ENCODE measurements at regions not wholly inside any gene's neighbourhood (a gene's known extent, or its start where the extent isn't known, plus 50 kb on each side); places are given as distances from the start of the nearest gene placed in this dataset.
A peak's percentile ranks its signal among the peaks of the same experiment; 100 is the strongest.

DNA sequence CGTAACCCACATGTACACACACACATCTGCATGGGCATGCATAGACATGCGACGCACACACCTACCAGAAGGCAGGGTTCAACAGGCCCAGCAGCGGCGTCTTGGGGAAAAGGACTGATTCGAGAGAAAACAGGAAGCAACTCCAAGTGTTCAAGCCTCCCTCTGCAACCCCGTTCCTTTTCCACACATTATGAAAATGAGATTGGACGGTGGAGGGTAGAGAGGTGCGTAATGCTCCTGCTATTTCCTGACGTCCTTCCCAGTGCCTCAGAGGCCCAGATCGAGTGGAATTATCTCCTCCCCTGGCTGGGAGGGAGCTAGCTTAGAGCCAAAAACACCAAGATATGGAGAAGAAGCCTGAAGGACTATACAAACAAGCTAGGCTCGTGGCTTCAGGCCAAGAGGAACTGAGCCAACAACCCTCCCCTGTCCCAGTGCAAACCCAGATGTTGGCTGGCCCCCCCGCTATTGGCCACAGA is 289.2 kb downstream of the MN1 start:
- 34 to 47% (median 40%) methylated on average over 13 of the region's 13 CpGs for WGBS, 3 donors
- Histone ChIP-seq H3K4me3 (ENCODE audit: low read depth in 1 of 3, low read length in 3 of 3) (no peak overlapping the region), H3K4me1 (ENCODE audit: control insufficient read depth in 3 of 3, insufficient read depth in 2 of 3, low read depth in 1 of 3, low read length in 2 of 3) (no peaks in the 10 kb centered on the region), H3K9me3 (ENCODE audit: control insufficient read depth in 2 of 2, insufficient read depth in 1 of 2, low read depth in 1 of 2, low read length in 1 of 2) (peaks cover 0 to 6% of the 10 kb centered on the region in 2 donors), H3K27ac (ENCODE audit: low read depth in 1 of 3, low read length in 2 of 3) (peak overlapping the region in 2 of 3 donors; percentile 13 to 65), H3K27me3 (ENCODE audit: control insufficient read depth in 3 of 3, insufficient read depth in 3 of 3, low read length in 3 of 3) (peaks cover 0 to 3% (median 0%) of the 10 kb centered on the region in 3 donors), H3K36me3 (ENCODE audit: control insufficient read depth in 3 of 3, insufficient read depth in 2 of 3, low read depth in 1 of 3, low read length in 3 of 3) (no peaks in the 10 kb centered on the region)
- FAIRE-seq, result no peak
- peak; percentile 4 to 33 for DNase-seq

DNA sequence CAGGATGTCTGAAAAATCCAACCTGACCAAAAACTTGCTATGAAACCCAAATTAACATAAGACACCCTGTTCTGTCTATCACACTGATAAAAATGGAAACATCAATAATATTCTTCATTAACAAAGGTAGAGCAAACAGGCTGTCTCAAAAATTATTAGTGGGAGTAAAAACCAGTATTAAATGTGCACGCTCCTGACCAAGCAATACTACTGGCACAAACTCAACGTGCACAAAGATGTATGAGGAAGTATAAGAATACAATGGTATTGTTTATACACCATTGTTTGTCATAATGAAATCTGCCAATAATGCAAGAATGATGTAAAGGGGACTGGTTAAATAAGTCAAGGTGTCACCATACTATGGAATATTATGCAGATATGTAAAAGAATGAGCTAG is 288.5 kb downstream of the MN1 start:
- DNase-seq (no peak), FAIRE-seq (no peak)
- Histone ChIP-seq H3K27me3 (ENCODE audit: control insufficient read depth in 3 of 3, insufficient read depth in 3 of 3, low read length in 3 of 3) (peaks cover 0 to 3% (median 0%) of the 10 kb centered on the region in 3 donors), H3K27ac (ENCODE audit: low read depth in 1 of 3, low read length in 2 of 3) (no peak overlapping the region), H3K4me3 (ENCODE audit: low read depth in 1 of 3, low read length in 3 of 3) (no peak overlapping the region), H3K4me1 (ENCODE audit: control insufficient read depth in 3 of 3, insufficient read depth in 2 of 3, low read depth in 1 of 3, low read length in 2 of 3) (no peaks in the 10 kb centered on the region), H3K36me3 (ENCODE audit: control insufficient read depth in 3 of 3, insufficient read depth in 2 of 3, low read depth in 1 of 3, low read length in 3 of 3) (no peaks in the 10 kb centered on the region), H3K9me3 (ENCODE audit: control insufficient read depth in 2 of 2, insufficient read depth in 1 of 2, low read depth in 1 of 2, low read length in 1 of 2) (peaks cover 0 to 6% of the 10 kb centered on the region in 2 donors)
- WGBS, 3 donors, result 38 to 47% (median 44%) methylated on average over 2 of the region's 2 CpGs

DNA sequence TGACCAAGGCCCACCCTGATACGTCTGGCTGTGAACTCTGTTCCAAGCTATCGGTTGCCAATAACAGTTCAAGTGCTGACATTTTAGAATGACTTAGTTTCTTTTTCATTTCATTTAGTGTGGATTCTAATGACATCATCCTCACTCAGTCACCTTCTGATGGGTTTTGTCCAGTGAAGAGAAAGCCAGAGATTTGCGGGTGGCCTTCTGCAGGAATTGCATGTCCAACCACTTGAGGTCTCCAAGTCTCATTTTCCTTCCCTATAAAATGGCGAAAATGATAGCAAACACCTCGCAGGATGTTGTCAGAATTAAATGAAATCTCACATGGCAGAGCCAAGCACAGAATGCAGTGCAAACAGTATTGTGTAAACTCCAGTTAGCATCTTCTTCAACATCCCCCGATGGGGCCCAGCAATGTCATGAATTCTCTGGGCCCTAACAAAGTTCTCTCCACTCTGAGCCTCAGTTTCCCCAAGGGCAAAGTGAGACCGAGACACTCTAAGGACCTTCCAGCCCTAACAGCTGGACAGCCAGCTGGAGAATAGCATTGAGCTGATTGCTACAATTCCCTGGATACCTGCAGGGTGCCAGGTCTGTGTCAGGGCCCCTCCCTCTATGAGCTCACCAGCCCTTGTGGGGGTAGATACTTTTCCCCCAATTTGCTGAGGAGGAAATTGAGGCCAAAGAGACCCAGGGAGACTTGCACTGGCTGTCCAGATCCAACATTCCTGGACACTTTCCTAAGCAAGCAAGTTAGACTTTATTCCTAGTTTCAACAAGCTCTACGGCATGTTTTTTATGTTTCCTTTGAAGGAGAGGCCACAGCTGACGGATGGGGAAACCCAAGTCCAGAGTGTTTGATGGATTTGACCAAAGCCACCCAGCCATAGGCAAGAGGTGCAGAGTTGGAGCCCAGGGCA is 286.7 kb downstream of the MN1 start:
- Histone ChIP-seq H3K9me3 (ENCODE audit: control insufficient read depth in 2 of 2, insufficient read depth in 1 of 2, low read depth in 1 of 2, low read length in 1 of 2) (no peaks in the 10 kb centered on the region), H3K4me3 (ENCODE audit: low read depth in 1 of 3, low read length in 3 of 3) (no peak overlapping the region), H3K27me3 (ENCODE audit: control insufficient read depth in 3 of 3, insufficient read depth in 3 of 3, low read length in 3 of 3) (peaks cover 0 to 3% (median 0%) of the 10 kb centered on the region in 3 donors), H3K36me3 (ENCODE audit: control insufficient read depth in 3 of 3, insufficient read depth in 2 of 3, low read depth in 1 of 3, low read length in 3 of 3) (no peaks in the 10 kb centered on the region), H3K27ac (ENCODE audit: low read depth in 1 of 3, low read length in 2 of 3) (no peak overlapping the region), H3K4me1 (ENCODE audit: control insufficient read depth in 3 of 3, insufficient read depth in 2 of 3, low read depth in 1 of 3, low read length in 2 of 3) (no peaks in the 10 kb centered on the region)
- 70 to 79% (median 71%) methylated on average over 9 of the region's 9 CpGs for WGBS, 3 donors
- FAIRE-seq (no peak), DNase-seq (no peak)

DNA sequence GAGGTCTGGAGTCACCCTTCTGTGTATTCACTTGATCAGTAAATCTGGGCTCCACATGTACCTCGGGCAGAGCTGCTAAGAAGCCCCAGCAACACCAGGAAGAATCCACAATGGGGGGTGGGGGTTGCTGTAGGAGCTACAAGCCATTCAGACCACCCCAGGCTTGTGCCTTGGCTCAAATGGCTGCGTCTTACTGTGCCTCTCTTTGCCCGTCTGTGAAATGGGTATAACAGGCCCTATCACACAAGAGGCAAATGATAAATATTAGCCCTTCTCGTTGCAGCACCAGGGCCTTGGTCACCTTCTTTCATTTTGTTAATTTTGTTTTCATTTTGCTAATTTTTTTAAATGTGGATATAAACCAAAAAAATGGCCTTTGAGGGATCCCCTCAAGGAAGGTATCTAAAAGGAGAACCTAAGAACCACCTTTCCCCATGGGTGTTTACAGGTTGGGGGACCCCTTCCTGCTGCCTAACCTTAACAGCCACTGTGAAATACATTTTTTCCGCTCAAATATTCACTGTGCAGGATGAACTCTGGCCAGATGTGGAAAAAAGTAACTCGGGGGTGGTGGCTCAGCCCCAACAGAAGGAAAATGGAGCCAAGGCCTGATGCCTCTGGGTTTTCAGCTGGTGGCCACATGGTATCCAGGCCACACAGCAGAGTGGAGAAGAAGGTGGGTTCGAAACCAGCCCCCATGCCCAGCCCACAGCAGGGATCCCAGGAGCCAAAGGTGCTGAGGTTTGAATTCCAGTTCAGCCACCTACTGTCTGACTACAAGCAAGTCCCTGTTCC is 284.0 kb downstream of the MN1 start:
- Histone ChIP-seq H3K4me3 (ENCODE audit: low read depth in 1 of 3, low read length in 3 of 3) (no peak overlapping the region), H3K4me1 (ENCODE audit: control insufficient read depth in 3 of 3, insufficient read depth in 2 of 3, low read depth in 1 of 3, low read length in 2 of 3) (no peaks in the 10 kb centered on the region), H3K27ac (ENCODE audit: low read depth in 1 of 3, low read length in 2 of 3) (no peak overlapping the region), H3K9me3 (ENCODE audit: control insufficient read depth in 2 of 2, insufficient read depth in 1 of 2, low read depth in 1 of 2, low read length in 1 of 2) (no peaks in the 10 kb centered on the region), H3K27me3 (ENCODE audit: control insufficient read depth in 3 of 3, insufficient read depth in 3 of 3, low read length in 3 of 3) (no peaks in the 10 kb centered on the region), H3K36me3 (ENCODE audit: control insufficient read depth in 3 of 3, insufficient read depth in 2 of 3, low read depth in 1 of 3, low read length in 3 of 3) (peaks cover 0 to 2% (median 0%) of the 10 kb centered on the region in 3 donors)
- DNase-seq, result no peak
- WGBS, 3 donors, result 72 to 77% (median 75%) methylated on average over 7 of the region's 7 CpGs
- FAIRE-seq, result no peak

DNA sequence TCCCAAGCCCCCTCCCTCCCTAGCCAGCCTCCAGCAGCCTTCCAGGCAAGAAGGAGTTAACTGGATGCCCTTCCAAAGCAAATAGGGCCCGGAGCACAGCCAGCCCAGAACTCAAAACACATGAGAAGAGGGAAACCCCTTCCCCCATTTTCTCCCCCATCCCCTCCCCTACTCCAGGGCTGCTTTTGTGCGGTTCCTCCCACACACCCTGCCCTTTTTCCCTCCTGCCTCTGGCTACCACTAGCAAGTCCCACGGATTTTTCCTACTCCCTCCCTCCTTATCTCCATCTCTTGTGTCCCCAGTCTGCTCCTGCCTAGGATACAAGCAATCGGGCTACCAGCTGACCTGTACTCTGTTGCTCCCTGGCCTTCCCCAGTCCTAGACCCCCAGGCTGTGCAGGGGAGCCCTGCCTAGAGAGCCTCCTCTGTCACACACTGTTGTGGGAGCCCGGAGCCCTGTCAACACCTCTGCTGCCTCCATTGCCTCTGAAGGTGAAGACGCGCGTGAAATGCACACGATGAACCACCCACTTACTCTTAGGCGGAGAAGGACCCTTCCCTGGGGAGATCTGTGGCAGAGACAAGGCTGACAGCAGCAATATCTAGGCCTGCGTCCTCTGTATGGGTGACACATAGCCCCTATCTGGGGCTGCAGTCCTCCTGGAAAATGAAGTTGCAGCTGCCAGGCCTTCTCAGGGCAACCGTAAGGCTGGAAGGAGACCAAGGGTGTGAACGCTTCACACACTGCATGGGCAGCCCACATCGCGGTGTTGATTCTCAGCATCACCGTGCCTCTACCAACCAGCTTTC is 282.8 kb downstream of the MN1 start:
- no peak overlapping the region for H3K27ac ChIP-seq (ENCODE audit: low read depth in 1 of 3, low read length in 2 of 3)
- no peaks in the 10 kb centered on the region for H3K27me3 ChIP-seq (ENCODE audit: control insufficient read depth in 3 of 3, insufficient read depth in 3 of 3, low read length in 3 of 3)
- DNase-seq (no peak), FAIRE-seq (no peak)
- peaks cover 0 to 2% (median 0%) of the 10 kb centered on the region in 3 donors for H3K36me3 ChIP-seq (ENCODE audit: control insufficient read depth in 3 of 3, insufficient read depth in 2 of 3, low read depth in 1 of 3, low read length in 3 of 3)
- 59 to 71% (median 62%) methylated on average over 15 to 16 of the region's 16 CpGs for WGBS, 3 donors
- no peaks in the 10 kb centered on the region for H3K4me1 ChIP-seq (ENCODE audit: control insufficient read depth in 3 of 3, insufficient read depth in 2 of 3, low read depth in 1 of 3, low read length in 2 of 3)
- no peaks in the 10 kb centered on the region for H3K9me3 ChIP-seq (ENCODE audit: control insufficient read depth in 2 of 2, insufficient read depth in 1 of 2, low read depth in 1 of 2, low read length in 1 of 2)
- no peak overlapping the region for H3K4me3 ChIP-seq (ENCODE audit: low read depth in 1 of 3, low read length in 3 of 3)

DNA sequence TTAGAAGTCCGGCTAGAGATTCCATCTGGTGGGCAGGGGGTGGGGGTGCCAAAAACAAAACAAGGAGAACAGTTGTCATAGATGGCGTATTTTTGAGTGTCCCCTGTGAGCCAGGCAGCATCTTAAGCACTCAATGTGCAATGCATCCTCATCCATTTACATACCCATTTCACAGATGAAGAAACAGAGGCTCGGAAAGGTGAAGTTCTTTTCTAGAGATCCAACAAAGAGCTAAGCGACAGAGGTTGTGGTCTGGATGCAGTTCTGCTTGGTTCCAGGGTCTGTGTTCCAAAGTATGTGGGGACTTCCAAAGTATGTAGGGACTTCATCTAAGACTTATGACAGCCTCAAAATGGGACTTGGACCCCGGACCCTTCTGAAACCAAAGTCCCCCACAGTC is 277.8 kb downstream of the MN1 start:
- 83 to 88% (median 85%) methylated on average over 5 of the region's 5 CpGs for WGBS, 3 donors
- no peak for FAIRE-seq

DNA sequence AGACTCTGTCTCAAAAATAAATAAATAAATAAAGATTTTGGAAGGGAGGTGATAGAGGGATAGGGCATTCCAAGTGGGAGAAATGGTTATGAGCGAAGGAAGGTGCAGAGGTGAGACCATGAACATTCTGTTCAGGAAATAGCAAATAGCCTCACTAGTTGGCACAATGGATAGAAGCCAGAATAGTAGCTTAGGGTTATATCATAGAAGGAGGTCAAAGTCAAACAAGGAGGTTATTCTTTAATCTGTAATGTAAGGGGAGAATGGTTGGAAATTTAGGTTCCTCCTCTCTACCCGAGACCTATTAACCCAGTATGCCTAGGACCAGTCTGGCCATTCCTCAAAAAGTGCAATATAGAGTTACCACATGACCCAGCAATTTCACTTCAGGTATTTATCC is 275.8 kb downstream of the MN1 start:
- H3K4me3 ChIP-seq (ENCODE audit: low read depth in 1 of 3, low read length in 3 of 3), result no peak overlapping the region
- FAIRE-seq (no peak), DNase-seq (no peak)
- H3K27ac ChIP-seq (ENCODE audit: low read depth in 1 of 3, low read length in 2 of 3), result no peak overlapping the region
- 46 to 89% (median 56%) methylated on average over 2 of the region's 2 CpGs for WGBS, 3 donors
- H3K9me3 ChIP-seq (ENCODE audit: control insufficient read depth in 2 of 2, insufficient read depth in 1 of 2, low read depth in 1 of 2, low read length in 1 of 2), result peaks cover 0 to 10% of the 10 kb centered on the region in 2 donors
- no peaks in the 10 kb centered on the region for H3K27me3 ChIP-seq (ENCODE audit: control insufficient read depth in 3 of 3, insufficient read depth in 3 of 3, low read length in 3 of 3)
- peaks cover 0 to 2% (median 0%) of the 10 kb centered on the region in 3 donors for H3K36me3 ChIP-seq (ENCODE audit: control insufficient read depth in 3 of 3, insufficient read depth in 2 of 3, low read depth in 1 of 3, low read length in 3 of 3)
- H3K4me1 ChIP-seq (ENCODE audit: control insufficient read depth in 3 of 3, insufficient read depth in 2 of 3, low read depth in 1 of 3, low read length in 2 of 3), result no peaks in the 10 kb centered on the region

More for the DNA sequence above, 277.8 kb downstream of the MN1 start:
- no peak overlapping the region for H3K27ac ChIP-seq (ENCODE audit: low read depth in 1 of 3, low read length in 2 of 3)
- no peak overlapping the region for H3K4me3 ChIP-seq (ENCODE audit: low read depth in 1 of 3, low read length in 3 of 3)
- no peak for DNase-seq
- no peaks in the 10 kb centered on the region for H3K27me3 ChIP-seq (ENCODE audit: control insufficient read depth in 3 of 3, insufficient read depth in 3 of 3, low read length in 3 of 3)
- no peaks in the 10 kb centered on the region for H3K4me1 ChIP-seq (ENCODE audit: control insufficient read depth in 3 of 3, insufficient read depth in 2 of 3, low read depth in 1 of 3, low read length in 2 of 3)
- no peaks in the 10 kb centered on the region for H3K9me3 ChIP-seq (ENCODE audit: control insufficient read depth in 2 of 2, insufficient read depth in 1 of 2, low read depth in 1 of 2, low read length in 1 of 2)
- H3K36me3 ChIP-seq (ENCODE audit: control insufficient read depth in 3 of 3, insufficient read depth in 2 of 3, low read depth in 1 of 3, low read length in 3 of 3), result peaks cover 0 to 2% (median 0%) of the 10 kb centered on the region in 3 donors

DNA sequence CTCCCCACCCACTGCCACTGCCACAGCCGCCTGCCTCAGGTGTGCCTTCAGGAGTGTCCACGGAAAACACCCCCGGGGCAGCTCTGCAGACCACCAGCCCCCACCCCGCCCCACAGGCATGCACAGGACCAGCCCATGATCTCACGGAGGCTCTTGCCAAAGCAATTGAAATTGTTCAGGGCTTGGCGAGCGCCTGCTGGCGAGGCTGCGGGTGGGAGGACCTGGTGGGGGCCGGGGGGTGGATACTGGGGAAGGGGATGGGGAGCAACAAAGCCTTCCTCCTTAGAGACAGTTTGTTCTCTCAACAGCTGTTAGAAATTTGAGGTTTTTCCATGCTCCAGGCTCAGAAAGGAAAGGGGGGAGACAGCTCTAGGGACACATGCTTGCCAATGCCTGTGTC is 274.7 kb downstream of the MN1 start:
- H3K9me3 ChIP-seq (ENCODE audit: control insufficient read depth in 2 of 2, insufficient read depth in 1 of 2, low read depth in 1 of 2, low read length in 1 of 2), result peaks cover 0 to 13% of the 10 kb centered on the region in 2 donors
- no peaks in the 10 kb centered on the region for H3K4me1 ChIP-seq (ENCODE audit: control insufficient read depth in 3 of 3, insufficient read depth in 2 of 3, low read depth in 1 of 3, low read length in 2 of 3)
- 71 to 80% (median 78%) methylated on average over 9 to 10 of the region's 10 CpGs for WGBS, 3 donors
- FAIRE-seq, result no peak
- H3K27ac ChIP-seq (ENCODE audit: low read depth in 1 of 3, low read length in 2 of 3), result no peak overlapping the region
- H3K4me3 ChIP-seq (ENCODE audit: low read depth in 1 of 3, low read length in 3 of 3), result no peak overlapping the region
- peaks cover 0 to 2% (median 0%) of the 10 kb centered on the region in 3 donors for H3K36me3 ChIP-seq (ENCODE audit: control insufficient read depth in 3 of 3, insufficient read depth in 2 of 3, low read depth in 1 of 3, low read length in 3 of 3)
- H3K27me3 ChIP-seq (ENCODE audit: control insufficient read depth in 3 of 3, insufficient read depth in 3 of 3, low read length in 3 of 3), result no peaks in the 10 kb centered on the region
- no peak for DNase-seq
